GM18507 (cell line): ENCODE measurements at regions not wholly inside any gene's neighbourhood (a gene's known extent, or its start where the extent isn't known, plus 50 kb on each side); places are given as distances from the start of the nearest gene placed in this dataset.
"Not testable (repeated sequence)": the region's sequence is repeated elsewhere in the genome, so short reads cannot be mapped to it uniquely, and the experiment has no call there.

ENCODE experiments used
- DNase-seq: peaks from one replicate; pipeline ENCODE4 v3.0.0; 2011; ENCODE audit warnings: low read depth; ENCODE audit not compliant: insufficient read length; ENCODE audit errors: extremely low spot score
- FAIRE-seq: peaks from 2 replicates; lab custom pipeline; 2011; peaks lifted over from hg19 to GRCh38; lab: Jason Lieb, UNC

DNA sequence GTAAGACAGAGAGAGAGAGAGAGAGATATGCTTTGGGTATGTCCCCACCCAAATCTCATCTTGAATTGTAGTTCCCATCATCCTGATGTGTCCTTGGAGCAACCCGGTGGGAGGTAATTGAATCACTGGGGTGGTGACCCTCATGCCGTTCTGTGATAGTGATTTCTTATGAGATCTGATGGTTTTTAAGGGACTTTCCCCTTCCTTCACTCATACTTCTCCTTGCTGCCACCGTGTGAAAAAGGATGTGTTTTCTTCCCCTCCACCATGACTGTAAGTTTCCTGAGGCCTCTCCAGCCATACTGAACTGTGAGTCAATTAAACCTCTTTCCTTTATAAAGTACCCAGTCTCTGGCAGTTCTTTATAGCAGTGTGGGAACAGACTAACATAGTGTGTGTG, 60.3 kb downstream of the EOMES start:
- no peak for FAIRE-seq
- DNase-seq: no peak

DNA sequence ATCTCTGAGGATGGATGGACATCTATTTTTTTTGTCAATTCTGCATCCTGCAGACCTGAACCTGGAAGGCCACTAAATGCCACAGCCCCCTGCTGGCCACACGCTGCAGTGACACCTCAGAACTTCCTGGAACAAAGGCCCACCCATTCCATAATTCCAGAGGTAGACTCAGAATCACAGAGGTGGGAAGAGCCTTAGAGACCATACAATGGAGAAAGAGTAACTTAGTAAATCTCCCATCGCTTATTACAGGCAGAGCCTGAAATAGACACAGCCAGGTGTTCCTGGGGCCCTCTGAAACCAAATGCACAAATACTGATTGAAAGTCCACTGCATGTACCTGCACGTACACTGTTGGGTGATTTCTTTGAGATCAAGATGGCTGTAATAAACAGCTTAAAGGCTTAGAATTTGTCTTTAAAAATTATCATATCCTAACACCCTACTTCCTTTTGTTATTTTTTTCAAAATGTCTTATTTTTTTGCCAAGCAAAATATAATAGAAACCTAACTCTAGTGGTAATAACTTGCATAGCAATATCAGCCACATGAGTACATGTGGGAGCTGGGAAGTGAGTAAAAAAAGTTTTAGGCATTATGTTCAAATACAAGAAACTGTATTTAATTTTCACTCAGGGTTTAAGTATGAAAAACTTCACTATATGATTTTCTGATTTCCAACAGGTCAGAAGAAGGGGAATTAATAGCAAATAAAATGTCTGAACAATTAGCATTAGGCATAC, 62.7 kb downstream of the EOMES start:
- DNase-seq: peak; percentile 22
- peak; percentile 48 for FAIRE-seq

DNA sequence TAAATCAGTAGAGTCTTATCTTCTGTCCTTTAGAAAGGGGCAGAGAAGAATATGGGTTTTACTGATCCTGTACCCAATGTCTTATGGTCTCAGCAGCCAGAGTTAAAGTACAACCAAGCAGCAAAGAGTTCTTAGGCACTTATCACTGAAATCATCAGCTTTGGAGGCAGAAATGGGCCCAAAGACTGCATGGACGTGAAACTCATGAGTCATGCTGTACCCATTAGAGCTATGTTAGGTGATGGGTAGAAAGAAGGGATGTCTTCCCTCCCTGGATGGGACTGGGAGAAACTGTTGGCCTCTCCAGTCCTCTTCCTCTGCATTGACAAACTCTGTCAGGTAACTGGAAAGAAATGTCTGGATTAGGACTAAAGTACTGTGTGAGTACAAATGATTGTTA, 63.4 kb downstream of the EOMES start:
- FAIRE-seq (no peak), DNase-seq (no peak)

DNA sequence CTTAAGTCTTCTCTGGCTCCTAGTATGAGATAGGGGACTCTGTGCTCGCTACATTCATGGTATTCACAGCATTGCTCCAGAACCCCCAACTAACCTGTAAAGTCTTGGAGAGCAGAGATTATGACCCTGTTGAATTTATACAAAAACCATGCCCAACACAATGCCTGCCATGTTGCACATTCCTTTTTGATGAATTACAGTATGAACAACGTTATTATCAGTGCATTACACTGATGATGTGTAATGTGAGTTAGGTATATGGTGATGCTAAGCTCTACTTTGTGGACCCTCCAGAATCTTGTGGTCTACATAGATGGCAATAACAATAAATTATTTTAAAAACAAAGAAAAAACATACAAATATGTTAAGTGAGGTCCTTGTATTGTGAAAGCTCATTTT, 64.3 kb downstream of the EOMES start:
- no peak for FAIRE-seq

DNA sequence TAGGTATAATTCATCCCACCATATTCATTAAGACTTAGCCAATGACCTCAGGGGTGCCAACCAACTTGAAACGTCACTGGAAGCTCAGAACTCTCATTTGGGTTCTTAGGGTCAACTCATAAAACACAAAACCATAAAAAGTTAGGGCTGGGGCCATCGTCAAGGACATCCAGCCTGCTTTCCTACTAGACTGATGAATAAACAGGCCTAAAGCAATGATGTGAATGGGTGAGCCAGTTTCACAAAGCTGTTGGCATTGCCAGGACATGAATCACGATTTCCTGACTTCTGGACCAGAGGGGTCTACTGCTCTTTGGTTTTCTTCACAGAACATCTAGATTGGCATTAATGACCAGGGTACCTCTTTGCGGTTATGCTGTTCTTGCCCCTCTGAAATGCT, 64.7 kb downstream of the EOMES start:
- DNase-seq (no peak), FAIRE-seq (no peak)

More for the DNA sequence above, 64.3 kb downstream of the EOMES start:
- no peak for DNase-seq

DNA sequence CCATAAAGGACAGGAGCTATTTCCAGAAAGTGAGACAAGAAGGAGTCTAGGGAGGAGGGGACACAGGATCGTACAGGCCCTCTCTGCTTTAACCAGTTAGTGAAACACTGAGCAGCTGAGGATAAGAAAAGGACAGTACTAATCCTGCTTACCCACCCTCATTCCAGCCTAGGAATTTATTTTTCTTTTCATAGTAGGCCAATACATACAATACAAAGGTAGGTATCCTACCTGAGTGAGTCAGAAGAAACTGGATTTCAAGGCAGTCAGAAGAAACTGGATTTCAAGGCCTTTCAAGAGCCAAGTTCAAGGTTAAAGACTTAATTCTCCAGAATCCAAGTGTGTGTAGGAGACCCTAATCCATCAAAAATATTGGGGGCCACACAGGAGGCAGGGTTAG, 65.3 kb downstream of the EOMES start:
- DNase-seq (no peak), FAIRE-seq (no peak)

DNA sequence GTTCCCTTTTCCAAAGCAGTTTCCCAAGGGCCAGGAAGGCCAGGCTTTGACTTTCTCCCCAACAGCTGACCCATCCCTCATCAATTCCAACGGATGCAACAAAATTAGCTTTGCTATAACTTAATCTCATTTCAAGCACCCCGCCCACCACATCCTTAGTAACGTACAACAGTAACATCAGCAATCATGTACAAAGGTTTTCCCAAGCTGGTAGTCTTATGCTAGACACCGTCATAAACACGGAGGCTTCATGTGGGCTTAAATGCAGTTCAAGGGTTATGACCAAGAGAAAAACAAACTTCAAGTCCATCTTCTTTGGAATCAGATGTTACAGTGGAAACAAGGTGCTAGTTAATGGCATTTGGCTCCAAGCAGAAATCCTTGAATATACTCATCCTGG, 66.6 kb downstream of the EOMES start:
- FAIRE-seq: no peak

DNA sequence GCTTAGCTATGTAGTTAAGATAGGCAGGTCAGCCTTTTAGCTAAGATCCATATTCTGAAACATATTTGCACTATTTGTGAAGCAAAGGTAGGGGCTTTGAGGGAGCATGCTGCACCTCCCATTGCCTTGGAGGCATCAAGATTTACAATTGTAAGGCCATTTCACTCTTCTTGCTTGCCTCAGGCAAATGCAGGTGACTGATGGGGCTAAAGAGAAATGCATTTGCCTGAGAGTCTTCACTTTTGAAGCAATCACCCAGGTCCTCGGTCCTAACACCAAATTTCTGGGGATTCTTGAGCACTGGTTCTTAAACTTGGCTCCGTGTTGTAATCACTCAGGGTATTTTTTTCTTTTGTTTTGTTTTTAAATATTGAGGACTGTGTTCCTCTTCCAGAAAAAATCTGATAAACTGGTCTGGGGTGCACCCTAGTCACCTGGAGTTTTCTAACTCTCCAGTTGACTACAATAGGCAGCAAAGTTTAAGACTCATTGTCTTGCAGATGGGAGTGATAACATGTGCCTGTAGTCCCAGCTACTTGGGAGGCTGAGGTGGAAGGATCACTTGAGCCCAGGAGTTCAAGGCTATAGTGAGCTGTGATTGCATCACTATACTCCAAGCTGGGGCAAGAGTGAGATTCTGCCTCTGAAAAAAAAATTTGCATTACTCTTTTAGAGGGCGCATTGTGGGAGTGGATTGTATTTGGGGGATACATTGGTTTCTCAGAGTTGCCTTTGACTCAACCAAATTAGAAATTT, 68.1 kb downstream of the EOMES start:
- FAIRE-seq (no peak), DNase-seq (no peak)

More for the DNA sequence above, 66.6 kb downstream of the EOMES start:
- no peak for DNase-seq

DNA sequence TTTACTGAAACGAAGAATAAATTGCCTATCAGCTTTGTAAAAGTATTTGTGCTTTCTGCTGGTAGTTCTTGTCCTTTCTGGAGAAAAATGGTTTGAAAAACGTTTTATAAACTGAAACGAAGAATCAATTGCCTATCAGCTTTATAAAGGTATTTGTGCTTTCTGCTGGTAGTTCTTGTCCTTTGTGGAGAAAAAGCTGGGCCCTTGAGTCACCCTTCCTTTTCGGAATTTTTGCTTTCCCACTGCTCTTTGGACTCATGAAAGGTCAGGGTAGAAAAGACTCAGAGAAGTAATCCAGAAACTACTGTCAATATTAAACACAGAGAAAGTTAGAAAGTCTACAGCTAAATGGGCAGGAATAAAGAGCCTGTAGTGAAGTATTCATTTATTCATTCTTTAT, 72.8 kb downstream of the EOMES start:
- FAIRE-seq (no peak), DNase-seq (no peak)

DNA sequence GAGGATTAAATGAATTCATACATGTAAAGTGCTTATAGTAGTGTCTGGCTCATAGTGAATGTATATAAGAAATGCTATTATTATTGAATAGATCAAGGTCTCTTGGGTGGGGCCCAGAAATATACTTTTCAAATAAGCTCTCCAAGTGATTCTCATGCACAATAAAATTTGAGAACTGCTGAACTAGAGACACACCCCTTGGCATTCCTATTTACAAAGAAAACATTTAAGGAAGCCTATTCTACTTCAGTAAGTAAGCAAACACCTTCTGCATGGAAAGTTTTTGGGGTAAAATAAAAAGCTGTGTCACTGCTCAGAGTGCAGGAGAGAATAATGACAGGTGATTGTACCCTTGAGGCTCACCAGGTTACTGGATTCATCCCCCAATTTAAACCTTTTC, 75.2 kb downstream of the EOMES start:
- DNase-seq (no peak), FAIRE-seq (no peak)

DNA sequence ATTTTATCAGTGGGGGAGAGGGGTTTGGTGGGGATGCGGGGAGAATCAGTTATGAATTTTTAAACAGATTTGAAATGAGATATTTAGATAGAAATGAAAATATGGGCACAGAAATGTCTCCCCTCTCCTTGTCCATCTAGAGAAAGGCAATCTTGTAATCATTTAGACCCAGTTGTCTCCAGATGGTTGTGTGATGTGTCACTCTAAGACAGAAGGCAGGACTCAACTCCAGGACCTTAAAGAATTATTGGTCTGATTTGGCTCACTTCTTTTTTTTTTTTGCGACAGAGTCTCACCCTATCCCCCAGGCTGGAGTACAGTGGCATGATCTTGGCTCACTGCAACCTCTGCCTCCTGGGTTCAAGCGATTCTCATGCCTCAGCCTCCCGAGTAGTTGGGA, 77.2 kb downstream of the EOMES start:
- DNase-seq: no peak
- no peak for FAIRE-seq

DNA sequence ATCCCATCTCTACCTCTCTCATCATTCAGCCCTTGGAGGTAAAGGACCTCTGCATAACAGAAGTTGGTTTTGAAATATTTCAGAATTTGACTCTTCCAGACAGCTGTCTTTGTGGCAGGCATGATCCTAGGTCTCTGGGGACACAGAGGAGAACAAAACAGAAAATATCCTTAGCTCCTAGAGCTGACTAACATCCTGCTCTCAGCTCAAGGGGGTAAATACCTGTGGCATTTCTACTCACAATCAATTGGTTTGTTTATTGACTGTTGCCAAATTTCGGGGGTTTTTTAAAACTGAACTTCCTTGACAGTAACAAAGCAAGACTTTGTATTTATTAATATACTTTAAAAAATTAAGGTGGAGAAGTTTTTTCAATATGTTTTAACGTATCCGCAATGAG, 78.8 kb downstream of the EOMES start:
- no peak for FAIRE-seq

DNA sequence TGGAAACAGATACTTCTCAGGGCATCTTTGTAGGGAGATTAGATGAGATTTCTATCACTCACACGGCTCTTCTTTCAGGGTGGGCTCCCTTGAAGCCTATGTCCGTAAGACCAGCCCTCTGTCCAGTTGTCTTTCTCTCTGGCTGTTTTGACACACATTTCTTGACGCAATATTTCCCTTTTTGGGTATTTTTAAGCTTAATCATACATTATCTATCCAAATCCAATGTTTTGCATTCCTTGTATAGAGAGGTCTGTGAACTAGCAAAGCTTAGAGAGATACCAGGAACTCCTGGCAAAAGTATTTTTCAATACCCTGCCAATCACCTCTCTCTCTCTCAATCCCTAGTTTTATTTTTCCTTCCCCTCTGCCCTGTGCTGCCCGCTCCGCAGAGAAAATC, 79.3 kb downstream of the EOMES start:
- DNase-seq (no peak), FAIRE-seq (no peak)

More for the DNA sequence above, 78.8 kb downstream of the EOMES start:
- no peak for DNase-seq

DNA sequence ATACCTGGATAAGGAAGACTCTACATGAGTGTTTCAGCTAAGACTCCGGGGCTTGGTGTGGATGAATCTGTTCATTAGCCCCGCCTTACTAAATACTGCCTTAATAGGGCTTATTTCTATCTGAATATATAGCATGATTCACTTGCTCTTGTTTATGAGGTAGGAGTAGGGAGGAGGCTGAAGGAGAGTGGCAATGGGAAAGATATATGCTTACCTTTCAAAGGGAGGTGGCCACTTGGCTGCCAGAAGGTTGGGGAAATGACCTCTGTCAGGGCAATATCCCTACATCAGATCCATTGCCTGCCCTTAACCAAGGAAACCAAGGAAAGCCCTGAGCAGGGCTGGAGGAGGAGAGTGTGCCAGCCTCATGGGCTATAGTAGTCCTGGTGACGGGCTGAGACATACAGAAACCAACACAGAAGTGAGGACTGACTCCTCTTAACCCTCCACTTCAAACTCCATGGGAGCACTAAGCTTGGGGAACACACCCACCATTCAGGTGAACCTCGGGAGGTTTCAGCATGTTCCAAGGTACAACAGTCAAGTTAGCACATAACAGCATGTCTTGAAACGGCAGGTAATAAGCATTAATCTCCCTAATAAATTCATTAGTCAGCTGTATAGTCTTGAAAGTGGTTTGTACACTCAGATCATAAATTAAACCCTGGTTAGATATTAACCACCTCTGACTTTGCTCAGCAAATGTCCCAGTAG, 80.1 kb downstream of the EOMES start:
- FAIRE-seq (no peak), DNase-seq (no peak)

DNA sequence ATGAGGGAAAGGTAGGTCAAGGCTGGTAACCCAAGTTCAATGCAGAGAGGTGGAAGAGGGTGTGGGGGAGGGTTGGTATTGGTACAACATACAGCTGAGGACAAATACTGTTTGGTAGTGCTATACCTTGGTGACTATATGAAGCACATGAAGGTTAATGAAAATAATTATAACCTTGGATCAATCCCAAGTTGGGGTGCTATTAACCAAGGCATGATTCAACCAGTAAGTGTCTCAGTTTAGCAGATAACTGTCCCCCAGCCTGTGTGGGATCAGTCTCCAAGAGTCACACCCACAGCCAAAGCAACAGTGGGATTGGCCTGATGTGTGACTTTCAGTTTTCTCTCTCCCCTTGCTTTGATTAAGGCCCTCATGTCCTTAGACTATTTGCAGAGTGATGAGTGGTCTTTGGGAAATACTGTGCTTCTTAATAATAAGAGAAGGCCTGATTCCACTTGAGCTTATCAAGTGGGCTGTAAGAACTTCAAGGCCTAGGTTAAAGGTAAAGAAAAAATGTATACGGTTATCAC, 80.8 kb downstream of the EOMES start:
- FAIRE-seq (no peak), DNase-seq (no peak)

DNA sequence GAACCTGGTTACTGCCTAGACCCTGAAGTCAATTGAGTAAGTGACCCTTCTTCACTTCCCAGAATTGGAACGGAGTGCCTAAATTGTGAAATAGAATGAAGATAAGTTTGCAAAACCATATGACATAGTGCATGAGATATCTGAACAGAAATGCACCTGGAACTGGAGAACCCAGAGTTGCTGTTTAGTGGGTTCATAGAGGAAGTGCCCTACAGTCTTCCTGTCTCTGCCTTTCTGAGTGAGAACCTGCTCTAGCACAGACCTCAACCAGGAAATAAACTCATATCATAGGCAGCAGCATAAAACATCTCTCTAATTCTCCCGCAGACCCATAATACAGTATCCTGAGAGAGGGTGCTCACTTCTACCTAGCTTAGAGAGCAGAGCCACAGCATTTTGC, 82.9 kb downstream of the EOMES start:
- FAIRE-seq (no peak), DNase-seq (no peak)

DNA sequence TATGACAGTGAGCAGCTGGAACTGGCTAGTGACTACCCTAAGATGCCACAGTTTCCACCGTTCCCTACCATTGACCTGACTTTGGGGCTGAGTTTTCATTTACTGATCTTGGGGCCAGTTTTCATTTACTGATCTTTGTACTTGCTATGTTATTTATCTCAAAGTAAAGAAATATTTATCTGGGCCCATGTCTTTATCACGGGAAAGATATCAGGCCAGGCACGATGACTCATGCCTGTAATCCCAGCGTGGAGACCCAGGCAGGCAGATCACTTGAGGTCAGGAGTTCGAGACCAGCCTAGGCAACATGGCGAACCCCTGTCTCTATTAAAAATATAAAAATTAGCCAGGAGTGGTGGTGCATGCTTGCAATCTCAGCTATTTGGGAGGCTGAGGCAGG, 83.5 kb downstream of the EOMES start:
- no peak for DNase-seq
- FAIRE-seq: no peak

DNA sequence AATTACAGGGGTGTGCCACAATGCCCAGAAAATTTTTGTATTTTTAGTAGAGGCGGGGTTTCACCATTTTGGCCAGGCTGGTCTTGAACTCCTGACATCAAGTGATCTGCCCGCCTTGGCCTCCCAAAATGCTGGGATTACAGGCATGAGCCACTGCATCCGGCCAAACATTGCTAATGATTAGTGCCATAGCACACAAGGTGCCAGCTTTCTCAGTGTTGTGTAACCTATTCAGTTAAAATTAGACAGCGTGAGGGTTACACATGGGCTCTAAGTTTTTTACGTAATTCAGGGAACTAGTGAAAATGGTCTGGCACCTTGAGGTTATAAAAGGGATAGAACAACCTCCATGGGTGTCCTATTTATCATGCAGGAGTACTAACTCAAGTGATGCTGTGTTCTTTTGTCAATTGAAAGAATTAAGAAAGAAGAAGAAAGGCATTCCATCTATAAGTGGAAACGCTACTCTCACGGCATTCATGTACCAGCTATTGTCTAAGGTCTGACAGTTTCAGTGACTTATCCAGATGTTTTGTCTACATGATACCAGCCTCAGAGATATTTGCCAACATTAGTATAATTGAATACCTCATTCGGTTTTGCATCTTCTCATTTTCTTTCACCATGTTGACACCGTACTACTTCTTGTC, 84.7 kb downstream of the EOMES start:
- no peak for DNase-seq
- no peak for FAIRE-seq

DNA sequence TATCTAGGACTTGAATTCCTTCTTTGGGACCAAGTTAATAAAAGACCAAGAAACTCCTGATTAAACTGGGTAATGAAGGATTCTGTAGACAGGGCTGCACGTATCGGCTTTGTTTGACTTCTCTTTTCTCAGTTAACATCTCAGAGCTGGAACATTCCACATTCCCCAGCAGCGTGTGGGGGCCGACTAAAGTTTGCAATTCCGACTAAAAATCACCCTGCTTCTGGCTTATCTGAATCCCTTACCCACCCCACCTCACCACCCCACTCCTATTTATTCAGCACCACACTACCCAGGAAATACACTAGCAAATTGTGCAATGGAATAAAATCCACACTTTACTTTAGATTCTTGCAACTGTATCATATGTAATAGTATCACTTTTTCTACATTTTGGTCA, 87.1 kb downstream of the EOMES start:
- not testable (repeated sequence) for FAIRE-seq

DNA sequence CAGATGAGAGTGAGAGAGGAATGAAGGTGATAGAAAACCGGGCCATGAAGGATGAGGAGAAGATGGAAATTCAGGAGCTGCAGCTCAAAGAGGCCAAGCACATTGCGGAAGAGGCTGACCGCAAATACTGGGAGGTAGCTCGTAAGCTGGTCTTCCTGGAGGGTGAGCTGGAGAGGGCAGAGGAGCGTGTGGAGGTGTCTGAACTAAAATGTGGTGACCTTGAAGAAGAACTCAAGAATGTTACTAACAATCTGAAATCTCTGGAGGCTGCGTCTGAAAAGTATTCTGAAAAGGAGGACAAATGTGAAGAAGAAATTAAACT, 88.9 kb downstream of the EOMES start:
- FAIRE-seq (peak; percentile 46), DNase-seq (no peak)

More for the DNA sequence above, 87.1 kb downstream of the EOMES start:
- DNase-seq: not testable (repeated sequence)
